ENCODE measurements at regions not wholly inside any gene's neighbourhood (a gene's known extent, or its start where the extent isn't known, plus 50 kb on each side); places are given as distances from the start of the nearest gene placed in this dataset.

DNA sequence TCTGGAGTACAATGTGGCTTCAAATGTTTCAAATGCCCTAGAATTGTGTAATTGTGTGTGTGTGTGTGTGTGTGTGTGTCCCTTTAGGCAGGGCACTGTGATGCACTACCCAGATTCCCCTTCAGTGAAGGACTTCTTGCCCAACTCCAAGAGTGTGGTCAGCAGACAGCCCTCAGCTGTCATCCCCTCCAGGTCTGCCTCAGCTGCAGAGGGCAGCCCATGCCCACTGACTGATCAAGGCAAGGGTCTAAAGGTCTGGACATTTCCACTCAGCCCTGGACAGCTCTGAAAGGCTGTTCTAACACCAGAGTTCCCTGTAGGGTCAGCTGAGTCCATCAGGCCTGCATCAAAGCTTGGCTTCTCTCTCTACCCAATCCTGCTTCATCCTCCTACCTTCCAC, 83.9 kb upstream of the USP9X start:
- ChIA-PET SMC1A (ENCODE audit: uncharacterized antibody, unreplicated experiment) (no interaction called here), POLR2A (no interaction called here), CTCF (no interaction called here), RAD21 (ENCODE audit: unreplicated experiment) (no interaction called here)
- ATAC-seq, result no peak
- no peak for FAIRE-seq
- intact Hi-C loops (cut with micrococcal nuclease; ENCODE audit: unreplicated experiment), result no loop called here
- H3K36me3 ChIP-seq (ENCODE audit: control insufficient read depth in 2 of 2, insufficient read depth in 2 of 2, low read length in 1 of 2), result no peaks in the 10 kb centered on the region
- no peak overlapping the region for H3K27ac ChIP-seq (ENCODE audit: control insufficient read depth, insufficient read depth)
- no peaks in the 10 kb centered on the region; a peak in 1 of 4 replicates for H3K27me3 ChIP-seq (replicated peaks in 1 of 2; ENCODE audit: control insufficient read depth in 2 of 2, insufficient read depth in 2 of 2, low read length in 1 of 2)
- no peak overlapping the region for H2AFZ ChIP-seq (ENCODE audit: control insufficient read depth, low read depth, low read length)
- no peak for DNase-seq (ENCODE audit: low read depth, low spot score)
- no peaks in the 10 kb centered on the region; the same call in 2 of the 3 replicates for H3K9me3 ChIP-seq (replicated peaks; ENCODE audit: control insufficient read depth, insufficient read depth, low read length)
- BruUV-seq (replicated peaks), result no TSS peak
- no peaks in the 10 kb centered on the region for H3K79me2 ChIP-seq (ENCODE audit: control insufficient read depth, insufficient read depth, low read length)
- no peak overlapping the region for H3K4me2 ChIP-seq (ENCODE audit: control insufficient read depth, insufficient read depth)
- no peaks in the 10 kb centered on the region for H3K4me1 ChIP-seq (ENCODE audit: control insufficient read depth, insufficient read depth, low read length)
- in situ Hi-C loops (cut with MboI), result no loop called here
- no peaks in the 10 kb centered on the region for H4K20me1 ChIP-seq (ENCODE audit: control insufficient read depth, insufficient read depth)
- no peak overlapping the region for H3K9ac ChIP-seq (ENCODE audit: control insufficient read depth, insufficient read depth, low read length)
- no peak overlapping the region for H3K4me3 ChIP-seq
- TF ChIP-seq, protein P1, sequence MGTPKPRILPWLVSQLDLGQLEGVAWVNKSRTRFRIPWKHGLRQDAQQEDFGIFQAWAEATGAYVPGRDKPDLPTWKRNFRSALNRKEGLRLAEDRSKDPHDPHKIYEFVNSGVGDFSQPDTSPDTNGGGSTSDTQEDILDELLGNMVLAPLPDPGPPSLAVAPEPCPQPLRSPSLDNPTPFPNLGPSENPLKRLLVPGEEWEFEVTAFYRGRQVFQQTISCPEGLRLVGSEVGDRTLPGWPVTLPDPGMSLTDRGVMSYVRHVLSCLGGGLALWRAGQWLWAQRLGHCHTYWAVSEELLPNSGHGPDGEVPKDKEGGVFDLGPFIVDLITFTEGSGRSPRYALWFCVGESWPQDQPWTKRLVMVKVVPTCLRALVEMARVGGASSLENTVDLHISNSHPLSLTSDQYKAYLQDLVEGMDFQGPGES (IDR thresholded peaks at IDR 0.05), result no peak
- TF ChIP-seq TARDBP (IDR thresholded peaks at IDR 0.05; ENCODE audit: borderline replicate concordance) (no peak), LARP7 (IDR thresholded peaks at IDR 0.05) (no peak), RAD21 (IDR thresholded peaks at IDR 0.05; ENCODE audit: insufficient read depth, low read depth, low read length) (no peak), EP300 (IDR thresholded peaks at IDR 0.05; ENCODE audit: borderline replicate concordance in 1 of 2, control insufficient read depth in 1 of 2, low read depth in 2 of 2, low read length in 2 of 2) (no peak), BRCA1 (IDR thresholded peaks at IDR 0.05; ENCODE audit: low read depth, low read length) (no peak), YBX1 (IDR thresholded peaks at IDR 0.05) (no peak), ASH2L (IDR thresholded peaks at IDR 0.05; ENCODE audit: borderline replicate concordance, low read depth) (no peak), NBN (IDR thresholded peaks at IDR 0.05) (no peak), SIX5 (IDR thresholded peaks at IDR 0.05; ENCODE audit: low read depth, low read length, severe bottlenecking) (no peak), IKZF1 (conservative IDR thresholded peaks at IDR 0.05) (no peak), POLR2AphosphoS5 (IDR thresholded peaks at IDR 0.05; ENCODE audit: low read length) (no peak), RFX5 (IDR thresholded peaks at IDR 0.05; ENCODE audit: low read depth, low read length) (no peak), ZNF384 (IDR thresholded peaks at IDR 0.05; ENCODE audit: borderline replicate concordance, low read depth, low read length) (no peak), PML (IDR thresholded peaks at IDR 0.05; ENCODE audit: low read length) (no peak)
- TF ChIP-seq, protein P2, sequence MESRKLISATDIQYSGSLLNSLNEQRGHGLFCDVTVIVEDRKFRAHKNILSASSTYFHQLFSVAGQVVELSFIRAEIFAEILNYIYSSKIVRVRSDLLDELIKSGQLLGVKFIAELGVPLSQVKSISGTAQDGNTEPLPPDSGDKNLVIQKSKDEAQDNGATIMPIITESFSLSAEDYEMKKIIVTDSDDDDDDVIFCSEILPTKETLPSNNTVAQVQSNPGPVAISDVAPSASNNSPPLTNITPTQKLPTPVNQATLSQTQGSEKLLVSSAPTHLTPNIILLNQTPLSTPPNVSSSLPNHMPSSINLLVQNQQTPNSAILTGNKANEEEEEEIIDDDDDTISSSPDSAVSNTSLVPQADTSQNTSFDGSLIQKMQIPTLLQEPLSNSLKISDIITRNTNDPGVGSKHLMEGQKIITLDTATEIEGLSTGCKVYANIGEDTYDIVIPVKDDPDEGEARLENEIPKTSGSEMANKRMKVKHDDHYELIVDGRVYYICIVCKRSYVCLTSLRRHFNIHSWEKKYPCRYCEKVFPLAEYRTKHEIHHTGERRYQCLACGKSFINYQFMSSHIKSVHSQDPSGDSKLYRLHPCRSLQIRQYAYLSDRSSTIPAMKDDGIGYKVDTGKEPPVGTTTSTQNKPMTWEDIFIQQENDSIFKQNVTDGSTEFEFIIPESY (IDR thresholded peaks at IDR 0.05), result no peak
- TF ChIP-seq, protein P3, sequence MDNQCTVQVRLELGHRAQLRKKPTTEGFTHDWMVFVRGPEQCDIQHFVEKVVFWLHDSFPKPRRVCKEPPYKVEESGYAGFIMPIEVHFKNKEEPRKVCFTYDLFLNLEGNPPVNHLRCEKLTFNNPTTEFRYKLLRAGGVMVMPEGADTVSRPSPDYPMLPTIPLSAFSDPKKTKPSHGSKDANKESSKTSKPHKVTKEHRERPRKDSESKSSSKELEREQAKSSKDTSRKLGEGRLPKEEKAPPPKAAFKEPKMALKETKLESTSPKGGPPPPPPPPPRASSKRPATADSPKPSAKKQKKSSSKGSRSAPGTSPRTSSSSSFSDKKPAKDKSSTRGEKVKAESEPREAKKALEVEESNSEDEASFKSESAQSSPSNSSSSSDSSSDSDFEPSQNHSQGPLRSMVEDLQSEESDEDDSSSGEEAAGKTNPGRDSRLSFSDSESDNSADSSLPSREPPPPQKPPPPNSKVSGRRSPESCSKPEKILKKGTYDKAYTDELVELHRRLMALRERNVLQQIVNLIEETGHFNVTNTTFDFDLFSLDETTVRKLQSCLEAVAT (IDR thresholded peaks at IDR 0.05), result no peak
- TF ChIP-seq, protein P4, sequence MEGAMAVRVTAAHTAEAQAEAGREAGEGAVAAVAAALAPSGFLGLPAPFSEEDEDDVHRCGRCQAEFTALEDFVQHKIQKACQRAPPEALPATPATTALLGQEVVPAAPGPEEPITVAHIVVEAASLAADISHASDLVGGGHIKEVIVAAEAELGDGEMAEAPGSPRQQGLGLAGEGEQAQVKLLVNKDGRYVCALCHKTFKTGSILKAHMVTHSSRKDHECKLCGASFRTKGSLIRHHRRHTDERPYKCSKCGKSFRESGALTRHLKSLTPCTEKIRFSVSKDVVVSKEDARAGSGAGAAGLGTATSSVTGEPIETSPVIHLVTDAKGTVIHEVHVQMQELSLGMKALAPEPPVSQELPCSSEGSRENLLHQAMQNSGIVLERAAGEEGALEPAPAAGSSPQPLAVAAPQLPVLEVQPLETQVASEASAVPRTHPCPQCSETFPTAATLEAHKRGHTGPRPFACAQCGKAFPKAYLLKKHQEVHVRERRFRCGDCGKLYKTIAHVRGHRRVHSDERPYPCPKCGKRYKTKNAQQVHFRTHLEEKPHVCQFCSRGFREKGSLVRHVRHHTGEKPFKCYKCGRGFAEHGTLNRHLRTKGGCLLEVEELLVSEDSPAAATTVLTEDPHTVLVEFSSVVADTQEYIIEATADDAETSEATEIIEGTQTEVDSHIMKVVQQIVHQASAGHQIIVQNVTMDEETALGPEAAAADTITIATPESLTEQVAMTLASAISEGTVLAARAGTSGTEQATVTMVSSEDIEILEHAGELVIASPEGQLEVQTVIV (IDR thresholded peaks at IDR 0.05; ENCODE audit: borderline replicate concordance, partially characterized antibody), result no peak
- TF ChIP-seq, protein P5, sequence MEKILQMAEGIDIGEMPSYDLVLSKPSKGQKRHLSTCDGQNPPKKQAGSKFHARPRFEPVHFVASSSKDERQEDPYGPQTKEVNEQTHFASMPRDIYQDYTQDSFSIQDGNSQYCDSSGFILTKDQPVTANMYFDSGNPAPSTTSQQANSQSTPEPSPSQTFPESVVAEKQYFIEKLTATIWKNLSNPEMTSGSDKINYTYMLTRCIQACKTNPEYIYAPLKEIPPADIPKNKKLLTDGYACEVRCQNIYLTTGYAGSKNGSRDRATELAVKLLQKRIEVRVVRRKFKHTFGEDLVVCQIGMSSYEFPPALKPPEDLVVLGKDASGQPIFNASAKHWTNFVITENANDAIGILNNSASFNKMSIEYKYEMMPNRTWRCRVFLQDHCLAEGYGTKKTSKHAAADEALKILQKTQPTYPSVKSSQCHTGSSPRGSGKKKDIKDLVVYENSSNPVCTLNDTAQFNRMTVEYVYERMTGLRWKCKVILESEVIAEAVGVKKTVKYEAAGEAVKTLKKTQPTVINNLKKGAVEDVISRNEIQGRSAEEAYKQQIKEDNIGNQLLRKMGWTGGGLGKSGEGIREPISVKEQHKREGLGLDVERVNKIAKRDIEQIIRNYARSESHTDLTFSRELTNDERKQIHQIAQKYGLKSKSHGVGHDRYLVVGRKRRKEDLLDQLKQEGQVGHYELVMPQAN (conservative IDR thresholded peaks at IDR 0.05), result no peak
